WTC11 (cell line): ENCODE measurements at regions not wholly inside any gene's neighbourhood (a gene's known extent, or its start where the extent isn't known, plus 50 kb on each side); places are given as distances from the start of the nearest gene placed in this dataset.

Experiments used
- ATAC-seq: fragments of 200-7000 bp; cut with Tn5 transposase; 2 replicates; pipeline ENCODE4 v1.10.0; 2021; ENCODE audit warnings: mild to moderate bottlenecking, moderate library complexity
- CTCF ChIA-PET: fragments of 300-600 bp; sonication (Branson Sonifier 250); formaldehyde crosslinking; loops from one replicate; lab custom pipeline; 2021; ENCODE audit warnings: antibody characterized with exemption; lab: Charles Lee
- POLR2A ChIA-PET: fragments of 350-600 bp; sonication (Branson Sonifier 250); formaldehyde crosslinking; loops from one replicate; lab custom pipeline; 2021; ENCODE audit warnings: antibody characterized with exemption; lab: Charles Lee
- DNase-seq: peaks from one replicate; pipeline ENCODE4 v3.0.0; 2021; ENCODE audit warnings: low spot score
- H3K27ac Mint-ChIP-seq: 2 replicates; pipeline ENCODE4 v1.8.0; 2021; ENCODE audit warnings: mixed read lengths
- H3K27me3 Mint-ChIP-seq: 2 replicates; pipeline ENCODE4 v1.8.0; 2021; ENCODE audit warnings: low read depth, mild to moderate bottlenecking, moderate library complexity, mixed read lengths
- H3K36me3 Mint-ChIP-seq: 2 replicates; pipeline ENCODE4 v1.8.0; 2021; ENCODE audit warnings: mixed read lengths
- H3K4me1 Mint-ChIP-seq: 2 replicates; pipeline ENCODE4 v1.8.0; 2022; ENCODE audit warnings: mixed read lengths
- H3K4me3 Mint-ChIP-seq: 2 replicates; pipeline ENCODE4 v1.8.0; 2021; ENCODE audit warnings: mild to moderate bottlenecking, moderate library complexity, mixed read lengths
- H3K9me3 Mint-ChIP-seq: 2 replicates; pipeline ENCODE4 v1.8.0; 2021; ENCODE audit warnings: mixed read lengths
- ATF1 ChIP-seq: sonication (generic); formaldehyde crosslinking; IDR thresholded peaks from 2 replicates; pipeline ENCODE4 v1.8.1; 2023; ENCODE audit warnings: mild to moderate bottlenecking, moderate library complexity, missing genetic modification reagents
- CDX4 ChIP-seq: fragments of 250-450 bp; sonication (Bioruptor Pico); IDR thresholded peaks from 2 replicates; pipeline ENCODE4 v1.9.0; 2021; ENCODE audit warnings: moderate library complexity, mild to moderate bottlenecking, inconsistent platforms, borderline replicate concordance
- CREB1 ChIP-seq: sonication (generic); formaldehyde crosslinking; IDR thresholded peaks from 2 replicates; pipeline ENCODE4 v1.8.0; 2023; ENCODE audit warnings: mild to moderate bottlenecking, missing genetic modification reagents
- E2F4 ChIP-seq: sonication (generic); formaldehyde crosslinking; IDR thresholded peaks from 2 replicates; pipeline ENCODE4 v1.8.1; 2022; ENCODE audit warnings: low read depth, mild to moderate bottlenecking, moderate library complexity, missing genetic modification reagents, borderline replicate concordance
- EMX1 ChIP-seq: fragments of 250-450 bp; sonication (Bioruptor Pico); IDR thresholded peaks from 2 replicates; pipeline ENCODE4 v1.8.0; 2021; ENCODE audit warnings: mild to moderate bottlenecking
- GABPB1 ChIP-seq: sonication (generic); formaldehyde crosslinking; IDR thresholded peaks from 2 replicates; pipeline ENCODE4 v1.8.1; 2023; ENCODE audit warnings: mild to moderate bottlenecking, missing genetic modification reagents
- KAT7 ChIP-seq: sonication (generic); formaldehyde crosslinking; IDR thresholded peaks from 2 replicates; pipeline ENCODE4 v1.8.1; 2023; ENCODE audit warnings: missing genetic modification reagents, mild to moderate bottlenecking, borderline replicate concordance
- NFATC4 ChIP-seq: fragments of 250-450 bp; sonication (Bioruptor Pico); IDR thresholded peaks from 2 replicates; pipeline ENCODE4 v1.9.0; 2021; ENCODE audit warnings: mild to moderate bottlenecking
- NR1H2 ChIP-seq: sonication (generic); formaldehyde crosslinking; IDR thresholded peaks from 2 replicates; pipeline ENCODE4 v1.9.0; 2021; ENCODE audit warnings: mild to moderate bottlenecking, moderate library complexity, missing genetic modification reagents
- OVOL2 ChIP-seq: fragments of 250-450 bp; sonication (Bioruptor Pico); IDR thresholded peaks from 2 replicates; pipeline ENCODE4 v1.9.0; 2021; ENCODE audit warnings: mild to moderate bottlenecking, borderline replicate concordance
- RELA ChIP-seq: sonication (generic); formaldehyde crosslinking; IDR thresholded peaks from 2 replicates; pipeline ENCODE4 v1.8.1; 2022; ENCODE audit warnings: missing genetic modification reagents, mild to moderate bottlenecking, borderline replicate concordance
- SOX15 ChIP-seq: fragments of 250-450 bp; sonication (Bioruptor Pico); IDR thresholded peaks from 2 replicates; pipeline ENCODE4 v1.9.0; 2021; ENCODE audit warnings: mild to moderate bottlenecking
- USF2 ChIP-seq: sonication (generic); formaldehyde crosslinking; IDR thresholded peaks from 2 replicates; pipeline ENCODE4 v1.8.1; 2023; ENCODE audit warnings: mild to moderate bottlenecking, missing genetic modification reagents, moderate library complexity
- ZNF121 ChIP-seq: sonication (generic); formaldehyde crosslinking; IDR thresholded peaks from 2 replicates; pipeline ENCODE4 v1.8.0; 2023; ENCODE audit warnings: missing genetic modification reagents
- ZNF232 ChIP-seq: sonication (generic); formaldehyde crosslinking; IDR thresholded peaks from 2 replicates; pipeline ENCODE4 v1.8.0; 2022; ENCODE audit warnings: mild to moderate bottlenecking, missing genetic modification reagents
- TF ChIP-seq, protein P1 (sequence below): sonication (generic); formaldehyde crosslinking; conservative IDR thresholded peaks from 2 replicates; pipeline ENCODE4 v1.8.1; 2022; ENCODE audit warnings: mild to moderate bottlenecking, missing genetic modification reagents
- TF ChIP-seq, protein P2 (sequence below): sonication (generic); formaldehyde crosslinking; IDR thresholded peaks from 2 replicates; pipeline ENCODE4 v1.8.0; 2023; ENCODE audit warnings: missing genetic modification reagents, mild to moderate bottlenecking, borderline replicate concordance

- TF ChIP-seq CREB1 (CRISPR knock-in tag) (no peak), RELA (CRISPR knock-in tag) (no peak), SOX15 (CRISPR knock-in tag) (no peak), KAT7 (CRISPR knock-in tag) (no peak), ZNF232 (no peak), EMX1 (no peak)
These were observed 797.4 kb upstream of the FBXO33 start (continued) for GRCh38 chr14:40229676-40230075.

- ATAC-seq (no peak), DNase-seq (no peak)
- H3K4me1 Mint-ChIP-seq: no peaks in the 10 kb centered on the region
These were observed 790.8 kb upstream of the FBXO33 start for GRCh38 chr14:40222996-40223395.

More at GRCh38 chr14:40222996-40223395, 790.8 kb upstream of the FBXO33 start:
- H3K4me3 Mint-ChIP-seq: no peak overlapping the region
- no peaks in the 10 kb centered on the region for H3K36me3 Mint-ChIP-seq
- CTCF ChIA-PET: no interaction called here
- TF ChIP-seq NR1H2 (no peak), E2F4 (CRISPR knock-in tag) (no peak), ATF1 (no peak), GABPB1 (no peak), OVOL2 (CRISPR knock-in tag) (no peak), CDX4 (CRISPR knock-in tag) (no peak), USF2 (no peak), NFATC4 (CRISPR knock-in tag) (no peak), ZNF121 (CRISPR knock-in tag) (no peak)
- TF ChIP-seq, protein P1, sequence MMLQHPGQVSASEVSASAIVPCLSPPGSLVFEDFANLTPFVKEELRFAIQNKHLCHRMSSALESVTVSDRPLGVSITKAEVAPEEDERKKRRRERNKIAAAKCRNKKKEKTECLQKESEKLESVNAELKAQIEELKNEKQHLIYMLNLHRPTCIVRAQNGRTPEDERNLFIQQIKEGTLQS (CRISPR knock-in tag): no peak
- TF ChIP-seq, protein P2, sequence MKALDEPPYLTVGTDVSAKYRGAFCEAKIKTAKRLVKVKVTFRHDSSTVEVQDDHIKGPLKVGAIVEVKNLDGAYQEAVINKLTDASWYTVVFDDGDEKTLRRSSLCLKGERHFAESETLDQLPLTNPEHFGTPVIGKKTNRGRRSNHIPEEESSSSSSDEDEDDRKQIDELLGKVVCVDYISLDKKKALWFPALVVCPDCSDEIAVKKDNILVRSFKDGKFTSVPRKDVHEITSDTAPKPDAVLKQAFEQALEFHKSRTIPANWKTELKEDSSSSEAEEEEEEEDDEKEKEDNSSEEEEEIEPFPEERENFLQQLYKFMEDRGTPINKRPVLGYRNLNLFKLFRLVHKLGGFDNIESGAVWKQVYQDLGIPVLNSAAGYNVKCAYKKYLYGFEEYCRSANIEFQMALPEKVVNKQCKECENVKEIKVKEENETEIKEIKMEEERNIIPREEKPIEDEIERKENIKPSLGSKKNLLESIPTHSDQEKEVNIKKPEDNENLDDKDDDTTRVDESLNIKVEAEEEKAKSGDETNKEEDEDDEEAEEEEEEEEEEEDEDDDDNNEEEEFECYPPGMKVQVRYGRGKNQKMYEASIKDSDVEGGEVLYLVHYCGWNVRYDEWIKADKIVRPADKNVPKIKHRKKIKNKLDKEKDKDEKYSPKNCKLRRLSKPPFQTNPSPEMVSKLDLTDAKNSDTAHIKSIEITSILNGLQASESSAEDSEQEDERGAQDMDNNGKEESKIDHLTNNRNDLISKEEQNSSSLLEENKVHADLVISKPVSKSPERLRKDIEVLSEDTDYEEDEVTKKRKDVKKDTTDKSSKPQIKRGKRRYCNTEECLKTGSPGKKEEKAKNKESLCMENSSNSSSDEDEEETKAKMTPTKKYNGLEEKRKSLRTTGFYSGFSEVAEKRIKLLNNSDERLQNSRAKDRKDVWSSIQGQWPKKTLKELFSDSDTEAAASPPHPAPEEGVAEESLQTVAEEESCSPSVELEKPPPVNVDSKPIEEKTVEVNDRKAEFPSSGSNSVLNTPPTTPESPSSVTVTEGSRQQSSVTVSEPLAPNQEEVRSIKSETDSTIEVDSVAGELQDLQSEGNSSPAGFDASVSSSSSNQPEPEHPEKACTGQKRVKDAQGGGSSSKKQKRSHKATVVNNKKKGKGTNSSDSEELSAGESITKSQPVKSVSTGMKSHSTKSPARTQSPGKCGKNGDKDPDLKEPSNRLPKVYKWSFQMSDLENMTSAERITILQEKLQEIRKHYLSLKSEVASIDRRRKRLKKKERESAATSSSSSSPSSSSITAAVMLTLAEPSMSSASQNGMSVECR (CRISPR knock-in tag): no peak
- H3K27ac Mint-ChIP-seq: no peak overlapping the region
- H3K27me3 Mint-ChIP-seq: no peaks in the 10 kb centered on the region
- peaks cover 16% of the 10 kb centered on the region for H3K9me3 Mint-ChIP-seq
- POLR2A ChIA-PET: no interaction called here
